ENCODE measurements at regions not wholly inside any gene's neighbourhood (a gene's known extent, or its start where the extent isn't known, plus 50 kb on each side); places are given as distances from the start of the nearest gene placed in this dataset.

- TF ChIP-seq CTCF (IDR thresholded peaks at IDR 0.05) (no peak), POLR2A (IDR thresholded peaks at IDR 0.05) (no peak)
- DNase-seq, result no peak
Observed at GRCh38 chr2:19434413-19434812, 76.0 kb upstream of the OSR1 start.

GRCh38 chr2:19426941-19427340 is 68.5 kb upstream of the OSR1 start:
- DNase-seq, result no peak
- no peaks in the 10 kb centered on the region for H3K27me3 ChIP-seq
- TF ChIP-seq CTCF (IDR thresholded peaks at IDR 0.05), result no peak
- TF ChIP-seq POLR2A (IDR thresholded peaks at IDR 0.05), result no peak
- H3K9me3 ChIP-seq, result no peaks in the 10 kb centered on the region
- no peaks in the 10 kb centered on the region for H3K4me1 ChIP-seq
- intact Hi-C loops (cut with DNase I), result no loop called here
- 90 to 95% methylated on average over 2 to 6 of the region's 6 CpGs for WGBS, 2 donors
- H3K4me3 ChIP-seq, result no peak overlapping the region
- no peak overlapping the region for H3K27ac ChIP-seq
- no peaks in the 10 kb centered on the region for H3K36me3 ChIP-seq

More at GRCh38 chr2:19434413-19434812, 76.0 kb upstream of the OSR1 start:
- Histone ChIP-seq H3K36me3 (no peaks in the 10 kb centered on the region), H3K27me3 (no peaks in the 10 kb centered on the region), H3K4me3 (no peak overlapping the region), H3K27ac (no peak overlapping the region), H3K9me3 (no peaks in the 10 kb centered on the region), H3K4me1 (no peaks in the 10 kb centered on the region)
- intact Hi-C loops (cut with DNase I), result no loop called here

- no peaks in the 10 kb centered on the region for H3K4me1 ChIP-seq
- H3K27me3 ChIP-seq, result no peaks in the 10 kb centered on the region
- H3K4me3 ChIP-seq, result no peak overlapping the region
- intact Hi-C loops (cut with DNase I), result no loop called here
- 83 to 86% methylated on average over 5 of the region's 5 CpGs for WGBS, 2 donors
- no peaks in the 10 kb centered on the region for H3K36me3 ChIP-seq
- H3K9me3 ChIP-seq, result no peaks in the 10 kb centered on the region
- no peak for DNase-seq
- no peak overlapping the region for H3K27ac ChIP-seq
- no peak for TF ChIP-seq CTCF (IDR thresholded peaks at IDR 0.05)
- TF ChIP-seq POLR2A (IDR thresholded peaks at IDR 0.05), result no peak
Observed at GRCh38 chr2:19426144-19426543, 67.7 kb upstream of the OSR1 start.

- Histone ChIP-seq H3K4me3 (no peak overlapping the region), H3K4me1 (no peaks in the 10 kb centered on the region), H3K27me3 (no peaks in the 10 kb centered on the region), H3K27ac (no peak overlapping the region), H3K9me3 (no peaks in the 10 kb centered on the region), H3K36me3 (no peaks in the 10 kb centered on the region)
- DNase-seq, result no peak
- intact Hi-C loops (cut with DNase I), result no loop called here
- TF ChIP-seq POLR2A (IDR thresholded peaks at IDR 0.05), result no peak
- TF ChIP-seq CTCF (IDR thresholded peaks at IDR 0.05), result no peak
- 77 to 78% methylated on average over 2 of the region's 2 CpGs for WGBS, 2 donors
Observed at GRCh38 chr2:19425419-19425818, 67.0 kb upstream of the OSR1 start.

- peaks cover 0 to 4% (median 0%) of the 10 kb centered on the region in 3 donors for H3K4me1 ChIP-seq
- DNase-seq, result no peak
- no peak overlapping the region for H3K27ac ChIP-seq
- no peaks in the 10 kb centered on the region for H3K27me3 ChIP-seq
- no peak for TF ChIP-seq POLR2A (IDR thresholded peaks at IDR 0.05)
- no peak for TF ChIP-seq CTCF (IDR thresholded peaks at IDR 0.05)
- no peak overlapping the region for H3K4me3 ChIP-seq
- H3K36me3 ChIP-seq, result no peaks in the 10 kb centered on the region
- no peaks in the 10 kb centered on the region for H3K9me3 ChIP-seq
- intact Hi-C loops (cut with DNase I), result no loop called here
- WGBS, 2 donors, result 44 to 47% methylated on average over 3 of the region's 3 CpGs
Observed at GRCh38 chr2:19419211-19419880, 60.9 kb upstream of the OSR1 start.

Measured in esophagus squamous epithelium (tissue), 5 donors.